ENCODE measurements at regions not wholly inside any gene's neighbourhood (a gene's known extent, or its start where the extent isn't known, plus 50 kb on each side); places are given as distances from the start of the nearest gene placed in this dataset.
A peak's percentile ranks its signal among the peaks of the same experiment; 100 is the strongest.

DNA sequence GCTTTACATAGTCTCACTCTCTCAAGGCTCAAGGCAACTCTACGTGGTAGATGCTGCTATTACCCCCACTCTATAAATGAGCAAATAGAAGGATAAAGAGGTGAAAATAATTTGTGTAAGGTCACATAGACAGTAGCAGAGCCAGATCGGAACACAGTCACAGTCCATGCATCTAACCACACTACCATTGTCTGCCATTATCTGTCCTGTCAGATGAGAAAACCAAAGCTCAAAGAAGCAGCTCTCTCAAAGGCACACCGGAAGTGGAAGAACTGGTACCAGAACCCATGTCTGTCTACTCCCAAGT, 134.4 kb upstream of the NUDT4 start:
- H3K27ac ChIP-seq (ENCODE audit: poor library complexity, severe bottlenecking), result peak overlapping the region; percentile 47
- DNase-seq (ENCODE audit: low spot score), result no peak
- no peak; the same call in 2 of the 3 replicates for ATAC-seq (ENCODE audit: low read depth)

DNA sequence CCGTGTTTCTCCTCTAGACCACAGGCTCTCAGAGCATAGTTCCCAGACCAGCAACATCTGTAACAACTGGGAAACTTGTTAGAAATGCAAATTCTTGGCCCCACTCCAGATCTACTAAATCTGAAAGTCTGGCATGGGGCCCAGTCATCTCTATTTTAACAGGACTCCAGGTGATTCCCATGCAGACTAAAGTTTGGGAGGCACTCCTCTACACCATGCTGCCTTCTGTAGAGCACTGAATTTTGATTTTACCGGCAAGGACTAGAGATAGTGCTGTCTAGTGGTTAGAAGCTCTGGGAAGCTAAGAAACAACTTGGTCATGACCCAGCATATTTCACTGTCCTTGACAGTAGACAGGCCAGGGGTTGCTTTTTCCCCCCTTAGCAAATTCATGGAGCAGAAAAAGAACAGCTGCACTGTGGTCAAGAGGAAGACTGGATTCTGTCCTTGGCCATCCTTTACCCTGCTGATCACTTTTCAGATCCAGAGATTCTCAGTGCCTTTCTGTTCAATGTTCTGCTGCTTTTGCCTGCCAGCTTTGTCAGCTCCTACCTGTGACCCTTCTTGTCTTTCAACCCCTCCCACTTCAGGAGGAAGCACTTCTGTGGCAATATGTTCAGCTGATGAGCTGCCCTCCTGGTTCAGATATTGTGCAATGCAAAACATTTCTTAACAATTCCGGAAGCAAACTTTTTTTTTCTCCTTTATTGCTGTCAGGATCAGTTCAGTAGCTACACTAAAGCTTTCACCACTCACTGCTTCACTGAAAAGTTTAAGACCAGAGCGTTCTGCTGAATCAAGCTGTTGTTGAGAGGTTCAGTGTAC, 133.8 kb upstream of the NUDT4 start:
- peaks cover 15% of the 10 kb centered on the region for H3K4me1 ChIP-seq (ENCODE audit: insufficient read depth, poor library complexity, severe bottlenecking)
- peak; percentile 90 for ATAC-seq (ENCODE audit: low read depth)
- TF ChIP-seq, protein P1, sequence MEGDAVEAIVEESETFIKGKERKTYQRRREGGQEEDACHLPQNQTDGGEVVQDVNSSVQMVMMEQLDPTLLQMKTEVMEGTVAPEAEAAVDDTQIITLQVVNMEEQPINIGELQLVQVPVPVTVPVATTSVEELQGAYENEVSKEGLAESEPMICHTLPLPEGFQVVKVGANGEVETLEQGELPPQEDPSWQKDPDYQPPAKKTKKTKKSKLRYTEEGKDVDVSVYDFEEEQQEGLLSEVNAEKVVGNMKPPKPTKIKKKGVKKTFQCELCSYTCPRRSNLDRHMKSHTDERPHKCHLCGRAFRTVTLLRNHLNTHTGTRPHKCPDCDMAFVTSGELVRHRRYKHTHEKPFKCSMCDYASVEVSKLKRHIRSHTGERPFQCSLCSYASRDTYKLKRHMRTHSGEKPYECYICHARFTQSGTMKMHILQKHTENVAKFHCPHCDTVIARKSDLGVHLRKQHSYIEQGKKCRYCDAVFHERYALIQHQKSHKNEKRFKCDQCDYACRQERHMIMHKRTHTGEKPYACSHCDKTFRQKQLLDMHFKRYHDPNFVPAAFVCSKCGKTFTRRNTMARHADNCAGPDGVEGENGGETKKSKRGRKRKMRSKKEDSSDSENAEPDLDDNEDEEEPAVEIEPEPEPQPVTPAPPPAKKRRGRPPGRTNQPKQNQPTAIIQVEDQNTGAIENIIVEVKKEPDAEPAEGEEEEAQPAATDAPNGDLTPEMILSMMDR (IDR thresholded peaks at IDR 0.05; ENCODE audit: poor library complexity, severe bottlenecking), result no peak
- H3K4me3 ChIP-seq (ENCODE audit: severe bottlenecking), result no peak overlapping the region
- H3K27ac ChIP-seq (ENCODE audit: poor library complexity, severe bottlenecking), result peak overlapping the region; percentile 47
- DNase-seq (ENCODE audit: low spot score), result peak; percentile 69
- no peaks in the 10 kb centered on the region for H3K27me3 ChIP-seq (ENCODE audit: insufficient read depth, poor library complexity, severe bottlenecking)
- H3K36me3 ChIP-seq (ENCODE audit: low read depth), result no peaks in the 10 kb centered on the region
- no peaks in the 10 kb centered on the region for H3K9me3 ChIP-seq (ENCODE audit: severe bottlenecking)

More for the DNA sequence above, 134.4 kb upstream of the NUDT4 start:
- TF ChIP-seq, protein P1 (IDR thresholded peaks at IDR 0.05; ENCODE audit: poor library complexity, severe bottlenecking), result no peak
- Histone ChIP-seq H3K36me3 (ENCODE audit: low read depth) (no peaks in the 10 kb centered on the region), H3K4me1 (ENCODE audit: insufficient read depth, poor library complexity, severe bottlenecking) (peaks cover 15% of the 10 kb centered on the region), H3K4me3 (ENCODE audit: severe bottlenecking) (no peak overlapping the region), H3K9me3 (ENCODE audit: severe bottlenecking) (no peaks in the 10 kb centered on the region), H3K27me3 (ENCODE audit: insufficient read depth, poor library complexity, severe bottlenecking) (no peaks in the 10 kb centered on the region)

DNA sequence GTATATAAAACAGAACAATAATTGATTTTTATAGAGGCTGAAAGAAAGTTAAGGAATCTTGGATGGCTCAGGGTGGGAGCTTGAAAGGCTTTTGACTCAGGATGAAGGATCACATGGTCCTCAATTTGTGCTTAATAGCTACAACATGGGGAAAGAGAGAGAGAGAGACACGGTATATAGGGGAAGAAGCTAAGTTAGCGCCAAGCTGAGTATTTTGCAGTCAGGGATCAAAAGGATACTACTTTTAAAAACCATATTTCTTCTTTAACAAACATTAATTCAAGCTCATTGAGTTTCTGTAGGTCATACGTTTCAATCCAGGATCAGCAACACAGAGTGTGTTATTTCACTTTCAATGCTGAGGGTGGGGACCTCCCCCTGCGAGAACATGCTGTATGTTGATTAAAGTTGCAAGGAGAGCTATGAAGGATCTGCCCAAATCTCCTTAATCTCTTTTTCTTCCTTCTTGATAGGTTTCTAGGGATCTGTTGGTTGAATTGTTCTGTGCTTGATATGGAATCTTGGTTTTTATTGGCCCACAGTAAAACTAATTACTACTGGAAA, 133.1 kb upstream of the NUDT4 start:
- TF ChIP-seq, protein P1 (IDR thresholded peaks at IDR 0.05; ENCODE audit: poor library complexity, severe bottlenecking), result no peak
- DNase-seq (ENCODE audit: low spot score) (no peak), ATAC-seq (ENCODE audit: low read depth) (no peak)
- no peaks in the 10 kb centered on the region for H3K27me3 ChIP-seq (ENCODE audit: insufficient read depth, poor library complexity, severe bottlenecking)
- no peak overlapping the region for H3K4me3 ChIP-seq (ENCODE audit: severe bottlenecking)
- no peaks in the 10 kb centered on the region for H3K36me3 ChIP-seq (ENCODE audit: low read depth)
- H3K9me3 ChIP-seq (ENCODE audit: severe bottlenecking), result no peaks in the 10 kb centered on the region
- peak overlapping the region; percentile 47 for H3K27ac ChIP-seq (ENCODE audit: poor library complexity, severe bottlenecking)
- H3K4me1 ChIP-seq (ENCODE audit: insufficient read depth, poor library complexity, severe bottlenecking), result peaks cover 15% of the 10 kb centered on the region

DNA sequence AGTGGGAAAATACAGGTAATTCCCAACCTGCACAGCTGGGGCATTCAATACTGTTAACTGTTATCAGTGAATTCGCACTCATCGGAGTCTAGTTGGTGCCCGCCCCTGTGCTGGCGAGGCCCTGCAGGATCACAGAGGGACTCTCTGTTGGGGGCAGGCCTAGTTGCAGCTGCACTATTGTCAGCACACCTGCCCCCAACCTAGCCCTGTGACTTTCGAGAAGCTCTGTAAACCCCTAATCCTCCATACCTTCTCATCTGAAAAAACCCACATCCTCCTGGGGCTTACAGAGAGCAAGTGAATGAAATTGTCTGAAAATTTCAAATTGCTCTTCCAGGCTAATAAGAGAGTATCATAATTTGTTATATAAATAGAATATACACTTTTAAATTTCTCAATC, 132.2 kb upstream of the NUDT4 start:
- H3K9me3 ChIP-seq (ENCODE audit: severe bottlenecking), result no peaks in the 10 kb centered on the region
- peaks cover 15% of the 10 kb centered on the region for H3K4me1 ChIP-seq (ENCODE audit: insufficient read depth, poor library complexity, severe bottlenecking)
- H3K36me3 ChIP-seq (ENCODE audit: low read depth), result no peaks in the 10 kb centered on the region
- DNase-seq (ENCODE audit: low spot score) (no peak), ATAC-seq (ENCODE audit: low read depth) (no peak)
- no peaks in the 10 kb centered on the region for H3K27me3 ChIP-seq (ENCODE audit: insufficient read depth, poor library complexity, severe bottlenecking)
- H3K4me3 ChIP-seq (ENCODE audit: severe bottlenecking), result no peak overlapping the region
- H3K27ac ChIP-seq (ENCODE audit: poor library complexity, severe bottlenecking), result no peak overlapping the region
- TF ChIP-seq, protein P1 (IDR thresholded peaks at IDR 0.05; ENCODE audit: poor library complexity, severe bottlenecking), result no peak
